Calu3 (cell line): ENCODE measurements at regions not wholly inside any gene's neighbourhood (a gene's known extent, or its start where the extent isn't known, plus 50 kb on each side); places are given as distances from the start of the nearest gene placed in this dataset.
A peak's percentile ranks its signal among the peaks of the same experiment; 100 is the strongest.
"Not testable (repeated sequence)": the region's sequence is repeated elsewhere in the genome, so short reads cannot be mapped to it uniquely, and the experiment has no call there.

Experiments
- BruUV-seq: library from RNA; stranded (reverse); fragments of 400-500 nt; replicated peaks from 2 replicates; lab custom pipeline; 2021; lab: Mats Ljungman, UMichigan
- CTCF ChIA-PET: fragments of 300-600 bp; sonication (Branson Sonifier 250); formaldehyde crosslinking; loops from one replicate; lab custom pipeline; 2022; ENCODE audit warnings: antibody characterized with exemption; lab: Charles Lee
- DNase-seq: peaks from one replicate; pipeline ENCODE4 v3.0.0; 2022
- H3K27ac Mint-ChIP-seq: one replicate; pipeline ENCODE4 v1.8.0; 2022; ENCODE audit warnings: mixed read lengths; ENCODE audit not compliant: unreplicated experiment
- H3K27me3 Mint-ChIP-seq: one replicate; pipeline ENCODE4 v1.8.0; 2022; ENCODE audit warnings: mixed read lengths; ENCODE audit not compliant: unreplicated experiment
- H3K36me3 Mint-ChIP-seq: one replicate; pipeline ENCODE4 v1.8.0; 2022; ENCODE audit warnings: mild to moderate bottlenecking, moderate library complexity, mixed read lengths; ENCODE audit not compliant: insufficient read depth, unreplicated experiment
- H3K4me1 Mint-ChIP-seq: one replicate; pipeline ENCODE4 v1.8.0; 2022; ENCODE audit warnings: mild to moderate bottlenecking, low read depth, mixed read lengths; ENCODE audit not compliant: unreplicated experiment
- H3K4me3 Mint-ChIP-seq: one replicate; pipeline ENCODE4 v1.8.0; 2022; ENCODE audit warnings: mild to moderate bottlenecking, low read depth, moderate library complexity, mixed read lengths; ENCODE audit not compliant: unreplicated experiment
- H3K9me3 Mint-ChIP-seq: one replicate; pipeline ENCODE4 v1.8.0; 2022; ENCODE audit warnings: low read depth, mixed read lengths; ENCODE audit not compliant: unreplicated experiment
- CTCF ChIP-seq: fragments of 200-600 bp; IDR thresholded peaks from one replicate; pipeline ENCODE4 v1.8.0; 2022; ENCODE audit warnings: antibody characterized with exemption; ENCODE audit not compliant: unreplicated experiment
- intact Hi-C: fragments of 100-400 bp; cut with micrococcal nuclease; formaldehyde crosslinking; loops from one replicate; pipeline ENCODE4 v1.10.0; 2022; ENCODE audit not compliant: unreplicated experiment

DNA sequence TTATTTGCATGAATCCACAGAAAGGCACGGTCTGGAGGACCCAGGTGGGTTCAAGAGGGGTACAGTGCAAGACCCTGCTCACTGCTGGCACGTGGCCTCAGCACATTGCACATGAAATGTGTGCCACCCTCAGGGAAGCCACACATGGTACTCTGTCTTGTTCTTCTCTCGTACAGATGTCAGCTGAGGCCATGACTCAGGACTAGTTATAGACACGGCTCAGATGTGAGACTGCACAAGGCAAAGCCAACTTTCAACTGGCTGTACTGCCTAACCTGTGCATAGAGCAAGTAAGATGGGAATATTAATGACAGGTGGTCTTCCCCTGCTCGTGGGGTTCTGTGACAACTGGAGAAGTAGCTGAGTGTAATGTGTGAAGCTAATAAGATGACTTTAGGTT is 249.4 kb upstream of the CTBP2 start:
- no peaks in the 10 kb centered on the region for H3K4me1 Mint-ChIP-seq
- no TSS peak for BruUV-seq
- intact Hi-C loops, result no loop called here
- H3K27me3 Mint-ChIP-seq, result no peaks in the 10 kb centered on the region
- no peak for TF ChIP-seq CTCF
- H3K36me3 Mint-ChIP-seq, result peaks cover 9% of the 10 kb centered on the region
- CTCF ChIA-PET, result no interaction called here
- H3K9me3 Mint-ChIP-seq, result peaks cover 8% of the 10 kb centered on the region
- DNase-seq, result no peak
- no peak overlapping the region for H3K27ac Mint-ChIP-seq
- H3K4me3 Mint-ChIP-seq, result no peak overlapping the region

DNA sequence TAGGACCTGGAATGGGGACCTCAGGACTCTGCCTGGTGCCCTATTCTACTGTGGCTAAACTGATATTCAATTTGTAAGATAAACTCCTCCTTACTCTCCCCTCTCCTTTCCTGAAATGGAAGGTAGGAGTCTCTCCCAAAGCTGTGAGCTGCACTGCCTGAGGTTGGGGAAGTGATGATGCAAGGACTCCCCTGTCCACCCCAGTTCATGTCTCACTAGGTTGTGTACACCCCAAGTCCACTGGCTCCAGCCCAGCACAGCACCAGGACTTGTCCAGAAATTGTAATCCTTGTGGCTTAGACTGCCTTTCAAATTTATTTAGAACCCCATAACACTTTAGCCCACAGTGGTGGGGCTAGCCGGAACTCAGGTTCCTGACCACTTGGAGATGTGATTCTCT is 247.2 kb upstream of the CTBP2 start:
- no peak overlapping the region for H3K4me3 Mint-ChIP-seq
- no peaks in the 10 kb centered on the region for H3K27me3 Mint-ChIP-seq
- TF ChIP-seq CTCF, result no peak
- DNase-seq, result no peak
- peaks cover 9% of the 10 kb centered on the region for H3K36me3 Mint-ChIP-seq
- H3K27ac Mint-ChIP-seq, result peak overlapping the region; percentile 73
- intact Hi-C loops, result no loop called here
- H3K4me1 Mint-ChIP-seq, result no peaks in the 10 kb centered on the region
- H3K9me3 Mint-ChIP-seq, result peaks cover 16% of the 10 kb centered on the region
- BruUV-seq, result no TSS peak
- CTCF ChIA-PET, result no interaction called here

GRCh38 chr10:125407000-125407502 is 246.7 kb upstream of the CTBP2 start:
- Mint-ChIP-seq H3K4me1 (no peaks in the 10 kb centered on the region), H3K4me3 (no peak overlapping the region), H3K27me3 (no peaks in the 10 kb centered on the region), H3K36me3 (peaks cover 9% of the 10 kb centered on the region), H3K27ac (peak overlapping the region; percentile 73), H3K9me3 (peaks cover 16% of the 10 kb centered on the region)
- CTCF ChIA-PET, result no interaction called here
- no peak for TF ChIP-seq CTCF
- intact Hi-C loops, result no loop called here
- DNase-seq, result peak; percentile 6
- no TSS peak for BruUV-seq

- H3K27me3 Mint-ChIP-seq, H3K27ac Mint-ChIP-seq, CTCF ChIA-PET, H3K4me3 Mint-ChIP-seq, BruUV-seq, H3K36me3 Mint-ChIP-seq, DNase-seq, intact Hi-C loops, H3K4me1 Mint-ChIP-seq: not testable (repeated sequence)
- H3K9me3 Mint-ChIP-seq, result peaks cover 16% of the 10 kb centered on the region
Observed at GRCh38 chr10:125404902-125405301, 244.5 kb upstream of the CTBP2 start.

DNA sequence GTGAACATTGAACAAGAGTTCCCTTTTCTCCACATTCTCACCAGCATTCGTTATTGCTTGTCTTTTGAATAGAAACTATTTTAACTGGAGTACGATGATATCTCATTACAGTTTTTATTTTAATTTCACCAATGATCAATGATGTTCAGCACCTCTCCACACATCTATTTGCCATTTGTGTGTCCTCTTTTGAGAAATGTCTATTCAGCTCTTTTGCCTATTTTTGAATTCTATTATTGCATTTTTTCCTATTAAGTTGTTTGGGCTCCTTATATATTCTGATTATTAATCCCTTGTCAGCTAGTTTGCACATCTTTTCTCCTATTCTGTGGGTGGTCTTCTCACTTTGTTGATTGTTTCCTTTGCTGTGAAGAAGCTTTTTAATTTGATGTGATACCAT is 241.1 kb upstream of the CTBP2 start:
- no peaks in the 10 kb centered on the region for H3K27me3 Mint-ChIP-seq
- no TSS peak for BruUV-seq
- H3K9me3 Mint-ChIP-seq, result peaks cover 15% of the 10 kb centered on the region
- no peak for TF ChIP-seq CTCF
- peaks cover 26% of the 10 kb centered on the region for H3K4me1 Mint-ChIP-seq
- intact Hi-C loops, result no loop called here
- CTCF ChIA-PET, result no interaction called here
- H3K36me3 Mint-ChIP-seq, result peaks cover 5% of the 10 kb centered on the region
- DNase-seq, result no peak
- no peak overlapping the region for H3K4me3 Mint-ChIP-seq
- no peak overlapping the region for H3K27ac Mint-ChIP-seq
